Psoas muscle (tissue), 7 donors: ENCODE measurements at regions not wholly inside any gene's neighbourhood (a gene's known extent, or its start where the extent isn't known, plus 50 kb on each side); places are given as distances from the start of the nearest gene placed in this dataset.
A peak's percentile ranks its signal among the peaks of the same experiment; 100 is the strongest.

Experiments
- ATAC-seq, 4 donors: fragments of 200-7000 bp; cut with Tn5 transposase; one replicate each; pipeline ENCODE4 v1.9.1; 2020; ENCODE audit warnings: moderate library complexity in 3 of 4, mild to moderate bottlenecking in 2 of 4
- DNase-seq, 2 donors: peaks; one replicate each; pipeline ENCODE4 v3.0.0-alpha.2; 2020
- H3K27ac ChIP-seq: fragments of 200-600 bp; one replicate; pipeline ENCODE4 v1.8.0; 2022
- H3K27me3 ChIP-seq, 3 donors: fragments of 200-600 bp in 1 of 3; one replicate each; pipeline versions ENCODE4 v1.6.1 to v1.8.0; 2013 to 2022; ENCODE audit warnings: low read length in 2 of 3, mild to moderate bottlenecking in 2 of 3, moderate library complexity in 1 of 3; ENCODE audit not compliant: insufficient read depth in 3 of 3
- H3K36me3 ChIP-seq, 2 donors: fragments of 200-600 bp in 1 of 2; one replicate each; pipeline versions ENCODE4 v1.6.1 to v1.8.0; 2013 to 2022; ENCODE audit warnings: low read depth in 1 of 2, mild to moderate bottlenecking in 1 of 2, moderate library complexity in 1 of 2; ENCODE audit not compliant: insufficient read depth in 1 of 2
- H3K4me1 ChIP-seq: fragments of 200-600 bp; one replicate; pipeline ENCODE4 v1.8.0; 2022
- H3K4me3 ChIP-seq: fragments of 200-600 bp; one replicate; pipeline ENCODE4 v1.8.0; 2022; ENCODE audit warnings: mild to moderate bottlenecking
- H3K9me3 ChIP-seq: fragments of 200-600 bp; one replicate; pipeline ENCODE4 v1.8.0; 2022
- WGBS, 3 donors: extraction: QIAGEN DNeasy Blood & Tissue Kit; methylation state at CpG; one replicate each; pipeline versions ENCODE4 v1.1.6 to v1.1.7; 2013; 5-methylcytosine and 5-hydroxymethylcytosine counted together
- intact Hi-C, 2 donors: fragments of 100-400 bp; cut with DNase I; formaldehyde crosslinking; loops; one replicate each; pipeline versions ENCODE4 v1.11.0 to v1.14.2; 2022
- TF ChIP-seq, protein P1 (sequence below): fragments of 200-600 bp; IDR thresholded peaks from one replicate; pipeline ENCODE4 v1.8.0; 2022; ENCODE audit warnings: antibody characterized with exemption
- donor health status: healthy with polysubstance abuse.
- donor health status: DM: no; HTN: no; CAD: no; lungs with moderate emphysema.
- donor health status: Bipolar disorder and iron deficiency.
- donor health status: healthy.
- donor health status: DM: yes; HTN: yes; CAD: no.
- donor health status: DM: no; HTN: no; CAD: no.
- donor health status: DM: yes; HTN: yes; CAD: no.

DNA sequence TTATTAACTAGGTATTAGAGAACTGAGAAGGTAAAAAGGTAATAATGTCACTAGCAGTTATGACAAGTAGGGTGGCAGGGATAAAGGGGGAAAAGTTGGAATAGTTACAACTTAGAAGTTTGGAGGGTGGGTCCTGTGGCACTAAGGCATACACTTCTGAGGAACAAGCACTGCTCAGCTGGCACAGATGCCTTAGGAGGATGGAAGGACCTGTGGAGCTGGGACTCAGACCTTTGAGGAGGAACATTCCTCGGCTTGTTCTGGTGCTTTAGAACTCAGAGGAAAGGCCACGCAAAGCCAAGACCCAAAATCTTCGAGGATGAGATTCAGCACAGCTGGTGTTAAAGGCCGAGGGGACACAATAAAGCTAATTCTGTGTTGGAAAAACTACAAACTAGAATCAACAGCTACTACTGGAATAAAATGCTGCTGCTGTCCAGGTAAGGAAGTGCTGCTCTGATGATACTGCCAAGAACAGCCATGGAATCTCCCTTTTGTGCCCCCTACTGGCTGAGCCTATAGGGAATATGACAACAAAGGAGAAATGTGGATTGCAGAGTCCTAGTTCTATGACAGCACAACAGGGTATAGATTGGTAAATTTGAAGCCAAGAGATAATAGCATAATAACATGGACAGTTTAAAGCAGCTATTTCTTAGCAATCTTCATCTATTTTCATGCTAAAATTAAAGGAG lies 126.7 kb downstream of the SLC25A46 start:
- no peak overlapping the region for H3K4me3 ChIP-seq
- H3K27ac ChIP-seq, result no peak overlapping the region
- no peaks in the 10 kb centered on the region for H3K27me3 ChIP-seq
- no peak for ATAC-seq
- H3K9me3 ChIP-seq, result no peaks in the 10 kb centered on the region
- DNase-seq, result no peak
- no peaks in the 10 kb centered on the region for H3K36me3 ChIP-seq
- intact Hi-C loops, result no loop called here
- 62 to 65% (median 62%) methylated on average over 4 of the region's 4 CpGs for WGBS, 3 donors
- TF ChIP-seq, protein P1, sequence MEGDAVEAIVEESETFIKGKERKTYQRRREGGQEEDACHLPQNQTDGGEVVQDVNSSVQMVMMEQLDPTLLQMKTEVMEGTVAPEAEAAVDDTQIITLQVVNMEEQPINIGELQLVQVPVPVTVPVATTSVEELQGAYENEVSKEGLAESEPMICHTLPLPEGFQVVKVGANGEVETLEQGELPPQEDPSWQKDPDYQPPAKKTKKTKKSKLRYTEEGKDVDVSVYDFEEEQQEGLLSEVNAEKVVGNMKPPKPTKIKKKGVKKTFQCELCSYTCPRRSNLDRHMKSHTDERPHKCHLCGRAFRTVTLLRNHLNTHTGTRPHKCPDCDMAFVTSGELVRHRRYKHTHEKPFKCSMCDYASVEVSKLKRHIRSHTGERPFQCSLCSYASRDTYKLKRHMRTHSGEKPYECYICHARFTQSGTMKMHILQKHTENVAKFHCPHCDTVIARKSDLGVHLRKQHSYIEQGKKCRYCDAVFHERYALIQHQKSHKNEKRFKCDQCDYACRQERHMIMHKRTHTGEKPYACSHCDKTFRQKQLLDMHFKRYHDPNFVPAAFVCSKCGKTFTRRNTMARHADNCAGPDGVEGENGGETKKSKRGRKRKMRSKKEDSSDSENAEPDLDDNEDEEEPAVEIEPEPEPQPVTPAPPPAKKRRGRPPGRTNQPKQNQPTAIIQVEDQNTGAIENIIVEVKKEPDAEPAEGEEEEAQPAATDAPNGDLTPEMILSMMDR, result no peak
- no peaks in the 10 kb centered on the region for H3K4me1 ChIP-seq

DNA sequence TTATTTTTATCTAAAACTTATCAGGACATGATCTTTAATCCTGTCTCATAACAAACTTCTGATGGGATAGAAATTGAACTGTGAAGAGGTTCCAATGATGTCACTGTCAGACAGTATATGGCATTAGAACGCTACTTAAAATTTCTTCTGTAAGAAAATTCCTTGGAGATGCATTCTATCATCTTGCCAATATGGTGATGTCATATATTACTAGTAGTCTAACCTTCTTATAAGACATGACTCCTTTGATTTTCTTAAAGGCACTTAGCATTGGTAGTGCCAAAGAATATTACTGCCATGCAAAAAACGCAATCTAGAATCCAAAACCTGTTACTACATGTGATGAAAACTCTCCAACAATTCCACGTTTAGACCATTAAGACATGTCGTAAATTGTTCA lies 131.1 kb downstream of the SLC25A46 start:
- Histone ChIP-seq H3K27ac (no peak overlapping the region), H3K9me3 (no peaks in the 10 kb centered on the region), H3K4me3 (no peak overlapping the region), H3K36me3 (no peaks in the 10 kb centered on the region), H3K27me3 (no peaks in the 10 kb centered on the region), H3K4me1 (no peaks in the 10 kb centered on the region)
- intact Hi-C loops, result no loop called here
- ATAC-seq (no peak), DNase-seq (no peak)
- 45 to 56% (median 54%) methylated on average over 4 of the region's 4 CpGs for WGBS, 3 donors
- TF ChIP-seq, protein P1, result no peak

DNA sequence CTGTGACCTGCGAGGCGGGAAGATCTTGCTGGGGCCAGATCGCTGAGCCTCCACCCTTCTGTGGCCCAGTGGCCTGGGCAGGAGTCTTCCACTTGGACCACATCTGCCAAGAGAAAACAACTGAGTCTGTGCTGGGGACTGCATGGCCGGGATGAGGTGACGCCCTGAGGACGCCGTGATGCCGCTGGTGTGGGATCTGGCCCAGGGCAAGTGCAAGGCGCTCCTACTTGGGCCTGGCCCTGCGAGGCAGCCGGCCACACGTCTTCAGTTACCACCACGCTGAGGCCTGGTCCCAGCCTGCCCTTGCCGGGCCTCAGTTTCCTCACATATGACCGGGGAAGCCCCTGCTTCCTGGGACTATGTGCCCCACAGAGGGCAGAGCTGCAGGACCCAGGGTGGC lies 133.4 kb downstream of the SLC25A46 start:
- intact Hi-C loops, result no loop called here
- Histone ChIP-seq H3K36me3 (no peaks in the 10 kb centered on the region), H3K27me3 (no peaks in the 10 kb centered on the region), H3K4me1 (no peaks in the 10 kb centered on the region), H3K9me3 (no peaks in the 10 kb centered on the region), H3K4me3 (no peak overlapping the region), H3K27ac (no peak overlapping the region)
- DNase-seq (peak in 1 of 2 donors; percentile 34), ATAC-seq (no peak)
- TF ChIP-seq, protein P1, result no peak
- WGBS, 3 donors, result 94 to 96% (median 95%) methylated on average over 15 of the region's 15 CpGs

DNA sequence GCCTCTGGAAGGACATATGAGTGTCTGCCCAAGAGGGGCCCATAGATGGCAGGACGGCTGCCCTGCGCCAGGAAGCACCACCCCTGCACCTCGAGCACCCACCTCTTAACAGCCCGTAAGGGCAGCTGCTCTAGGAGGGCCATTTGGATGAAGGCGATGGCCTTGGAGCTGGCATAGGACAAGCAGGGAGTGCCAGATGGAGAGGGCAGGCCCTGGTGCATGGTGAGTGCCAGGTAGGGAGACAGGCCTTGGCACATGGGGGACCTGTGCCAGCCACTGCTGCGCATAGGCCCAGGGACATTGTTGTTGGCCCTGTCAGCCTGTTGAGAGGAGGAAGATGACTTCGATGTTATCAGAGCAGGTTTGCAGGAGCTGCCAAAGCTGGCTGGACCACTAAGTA lies 134.2 kb downstream of the SLC25A46 start:
- Histone ChIP-seq H3K4me3 (no peak overlapping the region), H3K36me3 (no peaks in the 10 kb centered on the region), H3K4me1 (no peaks in the 10 kb centered on the region), H3K9me3 (no peaks in the 10 kb centered on the region), H3K27ac (no peak overlapping the region), H3K27me3 (no peaks in the 10 kb centered on the region)
- 90 to 92% (median 91%) methylated on average over 7 of the region's 7 CpGs for WGBS, 3 donors
- intact Hi-C loops, result no loop called here
- ATAC-seq (no peak), DNase-seq (no peak)
- TF ChIP-seq, protein P1, result no peak
